Suprapubic skin (tissue), 4 donors: ENCODE measurements at regions not wholly inside any gene's neighbourhood (a gene's known extent, or its start where the extent isn't known, plus 50 kb on each side); places are given as distances from the start of the nearest gene placed in this dataset.
"Not testable (repeated sequence)": the region's sequence is repeated elsewhere in the genome, so short reads cannot be mapped to it uniquely, and the experiment has no call there.

ENCODE experiments used
- DNase-seq, 2 donors: peaks; one replicate each; pipeline ENCODE4 v3.0.0-alpha.2; 2019; ENCODE audit warnings: low spot score in 2 of 2
- H3K27ac ChIP-seq: fragments of 200-600 bp; sonication (generic); one replicate; pipeline ENCODE4 v1.5.1; 2019
- H3K27me3 ChIP-seq: fragments of 200-600 bp; sonication (generic); one replicate; pipeline ENCODE4 v1.5.1; 2019
- H3K36me3 ChIP-seq: fragments of 200-600 bp; sonication (generic); one replicate; pipeline ENCODE4 v1.5.1; 2019
- H3K4me1 ChIP-seq: fragments of 200-600 bp; sonication (generic); one replicate; pipeline ENCODE4 v1.5.1; 2019
- H3K4me3 ChIP-seq: fragments of 200-600 bp; sonication (generic); one replicate; pipeline ENCODE4 v1.5.1; 2019; ENCODE audit warnings: mild to moderate bottlenecking
- H3K9me3 ChIP-seq: fragments of 200-600 bp; sonication (generic); one replicate; pipeline ENCODE4 v1.5.1; 2019
- CTCF ChIP-seq, 2 donors: fragments of 200-600 bp in 1 of 2; fragments of 450-650 bp in 1 of 2; sonication (generic) in 1 of 2; IDR thresholded peaks; one replicate each; pipeline ENCODE4 v1.5.1; 2016 to 2019; ENCODE audit warnings: antibody characterized with exemption in 2 of 2, mild to moderate bottlenecking in 1 of 2, moderate library complexity in 1 of 2
- EP300 ChIP-seq: sonication (generic); formaldehyde crosslinking; IDR thresholded peaks from one replicate; pipeline ENCODE4 v1.6.1; 2017; ENCODE audit warnings: antibody characterized with exemption
- POLR2A ChIP-seq, 2 donors: fragments of 450-650 bp; IDR thresholded peaks; one replicate each; pipeline ENCODE4 v1.6.1; 2017; ENCODE audit warnings: antibody characterized with exemption in 2 of 2, mild to moderate bottlenecking in 2 of 2, moderate library complexity in 2 of 2
- POLR2AphosphoS5 ChIP-seq, 3 donors: sonication (generic); formaldehyde crosslinking; IDR thresholded peaks; one replicate each; pipeline ENCODE4 v1.6.1; 2017; ENCODE audit warnings: antibody characterized with exemption in 3 of 3
- WGBS: methylation state at CpG from one replicate; pipeline ENCODE4 v1.1.5; 2018; 5-methylcytosine and 5-hydroxymethylcytosine counted together

DNA sequence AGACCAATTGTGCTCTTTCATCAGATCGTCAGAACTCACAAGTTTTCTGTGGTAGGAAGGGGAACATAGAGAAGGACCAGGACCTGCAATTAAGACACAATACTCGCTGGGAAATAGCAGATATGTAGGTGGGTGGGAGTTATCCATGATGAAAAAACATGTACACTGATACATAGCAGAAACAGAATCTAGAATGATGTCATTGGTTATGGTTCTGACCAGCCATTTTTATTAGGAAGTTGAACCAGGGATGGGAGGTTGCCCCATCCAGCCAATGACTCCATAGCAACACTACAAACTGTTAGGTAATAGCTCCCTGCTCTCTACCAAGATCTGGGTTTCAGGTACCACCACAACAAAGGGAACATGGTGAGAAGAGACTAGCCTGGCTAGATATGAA is 393.5 kb upstream of the PBX1 start:
- H3K4me3 ChIP-seq: no peak overlapping the region
- no peaks in the 10 kb centered on the region for H3K4me1 ChIP-seq
- 89% methylated on average over 2 of the region's 2 CpGs for WGBS
- H3K36me3 ChIP-seq: no peaks in the 10 kb centered on the region
- no peak for DNase-seq
- H3K9me3 ChIP-seq: no peaks in the 10 kb centered on the region
- no peak overlapping the region for H3K27ac ChIP-seq
- H3K27me3 ChIP-seq: no peaks in the 10 kb centered on the region
- TF ChIP-seq POLR2AphosphoS5 (IDR thresholded peaks at IDR 0.05) (no peak), CTCF (IDR thresholded peaks at IDR 0.05) (no peak), EP300 (no peak), POLR2A (IDR thresholded peaks at IDR 0.05) (no peak)

- WGBS: 58% methylated on average over 6 of the region's 6 CpGs
- TF ChIP-seq CTCF (IDR thresholded peaks at IDR 0.05): peak in 1 of 2 donors; percentile 13
- not testable (repeated sequence) for H3K4me1 ChIP-seq, H3K4me3 ChIP-seq, H3K9me3 ChIP-seq, H3K36me3 ChIP-seq, H3K27ac ChIP-seq, H3K27me3 ChIP-seq, DNase-seq
These were observed 392.5 kb upstream of the PBX1 start for GRCh38 chr1:164166454-164166853.

DNA sequence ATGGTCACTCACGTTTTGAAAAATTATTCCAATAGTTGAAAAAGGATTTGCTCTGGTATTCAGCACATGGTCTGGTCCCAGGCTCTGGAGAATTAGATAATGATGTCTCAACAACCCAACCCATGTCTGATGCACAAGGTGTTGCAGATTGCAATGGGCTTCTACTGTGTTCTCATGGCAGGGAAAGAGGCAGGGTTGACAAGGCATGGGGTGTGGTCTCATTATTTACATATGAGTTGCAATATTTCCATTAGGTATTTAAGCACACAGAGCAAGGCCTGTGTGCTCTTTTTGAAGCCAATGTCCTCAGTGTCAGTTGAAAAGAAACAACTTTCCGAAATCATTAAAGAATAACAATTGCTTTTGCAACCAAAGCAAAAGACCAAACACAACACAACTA is 381.9 kb upstream of the PBX1 start:
- no peak overlapping the region for H3K27ac ChIP-seq

DNA sequence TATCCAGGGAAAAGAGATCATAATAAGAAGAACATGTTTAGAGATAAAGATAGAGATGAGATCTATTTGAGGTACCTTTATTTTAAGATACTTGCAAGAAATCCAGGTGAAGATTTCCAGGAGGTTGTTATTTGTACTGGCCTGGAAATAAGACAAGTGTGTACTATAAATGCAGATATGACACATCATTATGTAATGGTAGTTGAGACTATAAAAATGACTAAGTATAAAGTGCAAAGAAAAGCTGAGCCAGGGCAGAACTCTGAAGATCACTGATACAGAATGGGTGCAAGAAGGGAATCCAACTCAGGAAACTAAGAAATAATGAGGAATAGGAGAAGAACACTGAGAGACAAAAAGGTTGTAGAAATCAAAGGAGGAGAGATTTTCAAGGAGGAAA is 378.2 kb upstream of the PBX1 start:
- Histone ChIP-seq H3K4me3 (no peak overlapping the region), H3K4me1 (no peaks in the 10 kb centered on the region), H3K27ac (no peak overlapping the region), H3K36me3 (no peaks in the 10 kb centered on the region), H3K27me3 (no peaks in the 10 kb centered on the region), H3K9me3 (no peaks in the 10 kb centered on the region)
- no peak for TF ChIP-seq EP300
- no peak for TF ChIP-seq POLR2A (IDR thresholded peaks at IDR 0.05)
- no peak for TF ChIP-seq POLR2AphosphoS5 (IDR thresholded peaks at IDR 0.05)
- DNase-seq: no peak

More for the DNA sequence above, 381.9 kb upstream of the PBX1 start:
- DNase-seq: no peak
- no peak overlapping the region for H3K4me3 ChIP-seq
- H3K36me3 ChIP-seq: no peaks in the 10 kb centered on the region
- H3K9me3 ChIP-seq: peaks cover 4% of the 10 kb centered on the region
- TF ChIP-seq POLR2A (IDR thresholded peaks at IDR 0.05): no peak
- TF ChIP-seq POLR2AphosphoS5 (IDR thresholded peaks at IDR 0.05): no peak
- no peak for TF ChIP-seq CTCF (IDR thresholded peaks at IDR 0.05)
- TF ChIP-seq EP300: no peak
- WGBS: 89% methylated on average over 2 of the region's 2 CpGs
- H3K4me1 ChIP-seq: no peaks in the 10 kb centered on the region
- no peaks in the 10 kb centered on the region for H3K27me3 ChIP-seq

- 44% methylated on average over 4 of the region's 4 CpGs for WGBS
These were observed 374.9 kb upstream of the PBX1 start for GRCh38 chr1:164183854-164184635.

More at GRCh38 chr1:164183854-164184635, 374.9 kb upstream of the PBX1 start:
- H3K4me1 ChIP-seq: no peaks in the 10 kb centered on the region
- no peaks in the 10 kb centered on the region for H3K9me3 ChIP-seq
- H3K27ac ChIP-seq: no peak overlapping the region
- H3K36me3 ChIP-seq: no peaks in the 10 kb centered on the region
- H3K27me3 ChIP-seq: no peaks in the 10 kb centered on the region
- TF ChIP-seq POLR2A (IDR thresholded peaks at IDR 0.05) (no peak), CTCF (IDR thresholded peaks at IDR 0.05) (no peak), POLR2AphosphoS5 (IDR thresholded peaks at IDR 0.05) (no peak), EP300 (no peak)
- no peak for DNase-seq
- no peak overlapping the region for H3K4me3 ChIP-seq
